Keratinocyte (primary cell): ENCODE measurements at regions not wholly inside any gene's neighbourhood (a gene's known extent, or its start where the extent isn't known, plus 50 kb on each side); places are given as distances from the start of the nearest gene placed in this dataset.

ENCODE experiments used
- DNase-seq: peaks from one replicate; pipeline ENCODE4 v3.0.0-alpha.2; 2011; ENCODE audit warnings: low read depth, missing footprints, low spot score
- FAIRE-seq: peaks from 2 replicates; lab custom pipeline; 2011; peaks lifted over from hg19 to GRCh38; lab: Jason Lieb, UNC
- H2AFZ ChIP-seq: 2 replicates; pipeline ENCODE4 v1.6.0; 2012; ENCODE audit warnings: low read length, control low read depth, inconsistent platforms; ENCODE audit not compliant: control insufficient read depth
- H3K27ac ChIP-seq: 2 replicates; pipeline ENCODE4 v1.5.1; 2011; ENCODE audit warnings: low read length; ENCODE audit not compliant: control insufficient read depth, insufficient read depth
- H3K27me3 ChIP-seq: 3 replicates; pipeline ENCODE4 v1.6.0; 2011; ENCODE audit warnings: low read length; ENCODE audit not compliant: control insufficient read depth, insufficient read depth; ENCODE audit errors: extremely low read depth
- H3K36me3 ChIP-seq, 2 experiments: 2 replicates in 1 of 2; 3 replicates in 1 of 2; pipeline ENCODE4 v1.5.1; 2011; ENCODE audit warnings: low read length in 2 of 2, mild to moderate bottlenecking in 1 of 2; ENCODE audit not compliant: control insufficient read depth in 2 of 2, insufficient read depth in 2 of 2; ENCODE audit errors: extremely low read depth in 1 of 2
- H3K4me1 ChIP-seq: 3 replicates; pipeline ENCODE4 v1.5.1; 2011; ENCODE audit warnings: low read length; ENCODE audit not compliant: control insufficient read depth, insufficient read depth; ENCODE audit errors: extremely low read depth
- H3K4me2 ChIP-seq: 3 replicates; pipeline ENCODE4 v1.6.0; 2011; ENCODE audit warnings: low read depth, low read length; ENCODE audit not compliant: control insufficient read depth, insufficient read depth; ENCODE audit errors: extremely low read depth
- H3K4me3 ChIP-seq, 3 experiments: fragments of 200-600 bp in 1 of 3; sonication (generic) in 1 of 3; 2 replicates in 2 of 3; 3 replicates in 1 of 3; pipeline ENCODE4 v1.5.1; 2011 to 2016; ENCODE audit warnings: low read length in 3 of 3, mild to moderate bottlenecking in 3 of 3, control low read depth in 2 of 3, inconsistent platforms in 1 of 3, low read depth in 1 of 3, mixed read lengths in 1 of 3, mixed run types in 1 of 3, moderate library complexity in 1 of 3; ENCODE audit not compliant: control insufficient read depth in 2 of 3, insufficient read depth in 2 of 3; ENCODE audit errors: extremely low read depth in 1 of 3
- H3K79me2 ChIP-seq: 2 replicates; pipeline ENCODE4 v1.6.0; 2012; ENCODE audit warnings: low read length; ENCODE audit not compliant: control insufficient read depth, insufficient read depth
- H3K9ac ChIP-seq: 3 replicates; pipeline ENCODE4 v1.6.0; 2011; ENCODE audit warnings: low read length; ENCODE audit not compliant: control insufficient read depth, insufficient read depth; ENCODE audit errors: extremely low read depth
- H3K9me1 ChIP-seq: 3 replicates; pipeline ENCODE4 v1.6.0; 2011; ENCODE audit warnings: low read length; ENCODE audit not compliant: control insufficient read depth, insufficient read depth; ENCODE audit errors: extremely low read depth
- H3K9me3 ChIP-seq: 2 replicates; pipeline ENCODE4 v1.5.1; 2012; ENCODE audit warnings: low read depth, low read length; ENCODE audit not compliant: control insufficient read depth
- H4K20me1 ChIP-seq: 3 replicates; pipeline ENCODE4 v1.6.0; 2011; ENCODE audit warnings: low read length; ENCODE audit not compliant: control insufficient read depth, insufficient read depth; ENCODE audit errors: extremely low read depth
- CTCF ChIP-seq, 3 experiments: IDR thresholded peaks in 1 of 3; conservative IDR thresholded peaks in 1 of 3; optimal IDR thresholded peaks in 1 of 3; 2 replicates in 2 of 3; 3 replicates in 1 of 3; pipeline versions ENCODE3 to v1.5.1; 2011; ENCODE audit warnings: low read length in 3 of 3, mild to moderate bottlenecking in 3 of 3, moderate library complexity in 2 of 3, control low read depth in 1 of 3, inconsistent platforms in 1 of 3; ENCODE audit not compliant: insufficient read depth in 2 of 3; ENCODE audit errors: extremely low read depth in 1 of 3
- EZH2 ChIP-seq: IDR thresholded peaks from one replicate; pipeline ENCODE4 v1.6.1; 2012; ENCODE audit warnings: inconsistent platforms, mild to moderate bottlenecking, low read length, moderate library complexity
- dilution Hi-C: fragments of 300-500 bp; cut with MboI; formaldehyde crosslinking; loops from one replicate; pipeline ENCODE4 v1.7.0; 2020; ENCODE audit warnings: low sequenced_read_pairs; ENCODE audit not compliant: extremely low pct_ligation_motif_present

DNA sequence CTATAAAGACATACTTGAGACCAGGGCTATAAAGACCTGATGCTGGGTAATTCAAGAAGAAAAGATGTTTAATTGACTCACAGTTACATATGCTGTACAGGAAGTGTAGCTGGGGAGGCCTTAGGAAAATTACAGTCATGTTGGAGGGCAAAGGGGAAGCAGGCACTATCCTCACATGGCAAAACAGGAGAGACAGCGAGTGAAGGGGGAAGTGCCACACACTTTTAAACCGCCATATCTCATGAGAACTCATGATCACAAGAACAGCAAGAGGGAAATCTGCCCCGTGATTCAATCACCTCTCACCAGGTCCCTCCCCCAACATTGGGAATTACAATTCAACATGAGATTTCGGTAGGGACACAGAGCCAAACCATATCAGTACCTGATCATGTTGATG is 89.9 kb upstream of the ADAMTSL1 start:
- Histone ChIP-seq H3K4me2 (no peak overlapping the region), H4K20me1 (no peaks in the 10 kb centered on the region), H3K36me3 (no peaks in the 10 kb centered on the region), H3K9ac (no peak overlapping the region), H2AFZ (no peak overlapping the region), H3K79me2 (no peaks in the 10 kb centered on the region), H3K9me3 (no peaks in the 10 kb centered on the region), H3K27ac (no peak overlapping the region), H3K27me3 (no peaks in the 10 kb centered on the region), H3K4me1 (peaks cover 7% of the 10 kb centered on the region), H3K9me1 (no peaks in the 10 kb centered on the region), H3K4me3 (no peak overlapping the region)
- dilution Hi-C loops, result loop anchor here (25.0 kb wide), 1 partner anchor 103 kb away; no protein-coding TSS in a partner anchor
- FAIRE-seq, result no peak
- no peak for DNase-seq
- no peak for TF ChIP-seq EZH2
- no peak for TF ChIP-seq CTCF (optimal IDR thresholded peaks at IDR 0.05 in 1 of 3, IDR thresholded peaks at IDR 0.05 in 1 of 3, conservative IDR thresholded peaks at IDR 0.05 in 1 of 3; ENCODE audit: extremely low read depth in 1 of 3, insufficient read depth in 2 of 3, low read length in 3 of 3)

DNA sequence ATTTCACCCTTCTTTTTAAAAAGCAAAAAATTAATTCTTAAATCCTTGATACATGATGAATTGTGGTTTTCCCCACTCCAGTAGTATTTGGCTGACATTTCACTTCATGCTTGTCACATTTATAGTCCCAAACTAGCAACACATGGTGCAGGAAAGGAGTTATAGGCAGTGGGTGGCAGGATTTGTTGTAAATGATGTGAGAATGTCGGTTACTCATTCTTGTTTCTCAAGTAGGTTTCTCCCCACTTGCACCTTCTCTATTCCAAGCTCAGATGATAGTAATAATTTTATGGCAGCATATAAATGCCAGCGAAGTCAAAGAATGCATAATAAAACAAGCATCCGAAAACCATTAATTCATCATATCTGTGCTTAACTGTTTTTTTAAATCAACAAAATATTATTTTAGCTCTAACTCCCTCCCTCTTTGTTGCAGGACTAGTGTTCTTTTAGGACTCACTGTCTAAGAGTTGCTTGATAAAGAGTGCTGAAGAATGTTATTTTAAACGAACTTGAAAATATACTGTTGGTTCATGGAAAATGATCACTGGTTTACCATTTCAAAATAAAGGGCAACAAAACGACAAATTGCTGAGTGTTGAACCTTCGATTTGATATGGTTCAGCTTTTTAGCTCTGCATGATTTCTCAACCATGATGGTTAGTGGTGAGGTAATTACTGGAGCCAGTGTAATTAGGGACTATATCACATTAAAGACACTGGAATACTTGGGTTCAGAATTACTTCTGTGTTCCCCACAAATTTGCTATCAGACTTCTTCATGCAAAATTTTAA is 88.1 kb upstream of the ADAMTSL1 start:
- TF ChIP-seq CTCF (optimal IDR thresholded peaks at IDR 0.05 in 1 of 3, IDR thresholded peaks at IDR 0.05 in 1 of 3, conservative IDR thresholded peaks at IDR 0.05 in 1 of 3; ENCODE audit: extremely low read depth in 1 of 3, insufficient read depth in 2 of 3, low read length in 3 of 3) (no peak), EZH2 (no peak)
- no peaks in the 10 kb centered on the region for H3K9me3 ChIP-seq
- H3K36me3 ChIP-seq, result no peaks in the 10 kb centered on the region
- no peak overlapping the region for H2AFZ ChIP-seq
- DNase-seq, result no peak
- H4K20me1 ChIP-seq, result no peaks in the 10 kb centered on the region
- no peak for FAIRE-seq
- H3K27me3 ChIP-seq, result no peaks in the 10 kb centered on the region
- no peak overlapping the region for H3K27ac ChIP-seq
- H3K4me2 ChIP-seq, result no peak overlapping the region
- H3K4me1 ChIP-seq, result no peaks in the 10 kb centered on the region
- no peaks in the 10 kb centered on the region for H3K79me2 ChIP-seq
- H3K9ac ChIP-seq, result no peak overlapping the region
- H3K9me1 ChIP-seq, result no peaks in the 10 kb centered on the region
- no peak overlapping the region for H3K4me3 ChIP-seq
- dilution Hi-C loops, result loop anchor here (25.0 kb wide), 1 partner anchor 101 kb away; no protein-coding TSS in a partner anchor
